Liver (tissue), 8 donors: ENCODE measurements at regions not wholly inside any gene's neighbourhood (a gene's known extent, or its start where the extent isn't known, plus 50 kb on each side); places are given as distances from the start of the nearest gene placed in this dataset.

Source experiments
- DNase-seq: peaks from one replicate; pipeline ENCODE4 v3.0.0-alpha.2; 2017; ENCODE audit warnings: low spot score
- H3K27ac ChIP-seq, 2 donors: one replicate each; pipeline ENCODE4 v1.7.0; 2013; ENCODE audit warnings: inconsistent platforms in 2 of 2, low read length in 2 of 2, control low read depth in 1 of 2, low read depth in 1 of 2, mild to moderate bottlenecking in 1 of 2
- H3K27me3 ChIP-seq, 4 donors: one replicate each; pipeline versions ENCODE4 v1.6.1 to v1.7.0; 2013; ENCODE audit warnings: low read length in 3 of 4, inconsistent platforms in 1 of 4, mild to moderate bottlenecking in 1 of 4, moderate library complexity in 1 of 4; ENCODE audit not compliant: control insufficient read depth in 4 of 4, insufficient read depth in 4 of 4
- H3K36me3 ChIP-seq, 4 donors: one replicate each; pipeline versions ENCODE4 v1.6.1 to v1.7.0; 2013; ENCODE audit warnings: low read length in 3 of 4, mild to moderate bottlenecking in 3 of 4, low read depth in 1 of 4, moderate library complexity in 1 of 4; ENCODE audit not compliant: control insufficient read depth in 4 of 4, insufficient read depth in 3 of 4
- H3K4me1 ChIP-seq, 4 donors: one replicate each; pipeline versions ENCODE4 v1.6.1 to v1.7.0; 2013; ENCODE audit warnings: low read length in 3 of 4, mild to moderate bottlenecking in 3 of 4, moderate library complexity in 1 of 4; ENCODE audit not compliant: control insufficient read depth in 4 of 4, insufficient read depth in 4 of 4
- H3K4me3 ChIP-seq, 3 donors: one replicate each; pipeline versions ENCODE4 v1.6.1 to v1.7.0; 2013; ENCODE audit warnings: low read length in 3 of 3, control low read depth in 1 of 3, low read depth in 1 of 3, mild to moderate bottlenecking in 1 of 3
- H3K9ac ChIP-seq, 2 donors: one replicate each; pipeline ENCODE4 v1.7.0; 2013; ENCODE audit warnings: low read length in 2 of 2, mild to moderate bottlenecking in 2 of 2, moderate library complexity in 2 of 2, control low read depth in 1 of 2, low read depth in 1 of 2
- H3K9me3 ChIP-seq, 4 donors: one replicate each; pipeline versions ENCODE4 v1.6.1 to v1.7.0; 2013; ENCODE audit warnings: low read length in 3 of 4; ENCODE audit not compliant: control insufficient read depth in 4 of 4
- ATF3 ChIP-seq: IDR thresholded peaks from 2 replicates; pipeline ENCODE4 v1.6.1; 2016; ENCODE audit warnings: antibody characterized with exemption
- CTCF ChIP-seq: fragments of 150-350 bp; IDR thresholded peaks from 2 replicates; pipeline ENCODE4 v1.5.1; 2017; ENCODE audit warnings: improper control_type of control experiment, low read depth, low read length; ENCODE audit not compliant: missing input control
- EGR1 ChIP-seq, 2 donors: IDR thresholded peaks; 2 replicates each; pipeline ENCODE4 v1.6.1; 2016 to 2018; ENCODE audit warnings: antibody characterized with exemption in 2 of 2, low read depth in 2 of 2
- FOXA1 ChIP-seq: IDR thresholded peaks from 2 replicates; pipeline ENCODE4 v1.6.1; 2016; ENCODE audit warnings: antibody characterized with exemption
- FOXA2 ChIP-seq: IDR thresholded peaks from 2 replicates; pipeline ENCODE4 v1.6.1; 2016; ENCODE audit warnings: antibody characterized with exemption
- GABPA ChIP-seq, 2 donors: IDR thresholded peaks in 1 of 2; conservative IDR thresholded peaks in 1 of 2; 2 replicates each; pipeline ENCODE4 v1.6.1; 2016; ENCODE audit warnings: antibody characterized with exemption in 2 of 2, mild to moderate bottlenecking in 1 of 2, moderate library complexity in 1 of 2
- HNF4A ChIP-seq, 2 donors: conservative IDR thresholded peaks; 2 replicates each; pipeline ENCODE4 v1.6.1; 2016; ENCODE audit warnings: antibody characterized with exemption in 2 of 2, mild to moderate bottlenecking in 2 of 2
- HNF4G ChIP-seq: IDR thresholded peaks from 2 replicates; pipeline ENCODE4 v1.6.1; 2016; ENCODE audit warnings: antibody characterized with exemption
- JUND ChIP-seq, 2 donors: IDR thresholded peaks; 2 replicates each; pipeline ENCODE4 v1.6.1; 2016; ENCODE audit warnings: antibody characterized with exemption in 2 of 2
- MAX ChIP-seq: IDR thresholded peaks from 2 replicates; pipeline ENCODE4 v1.6.1; 2016; ENCODE audit warnings: antibody characterized with exemption
- NR2F2 ChIP-seq: IDR thresholded peaks from 2 replicates; pipeline ENCODE4 v1.6.1; 2016; ENCODE audit warnings: antibody characterized with exemption
- RAD21 ChIP-seq, 2 donors: IDR thresholded peaks; 2 replicates each; pipeline ENCODE4 v1.6.1; 2016; ENCODE audit warnings: antibody characterized with exemption in 2 of 2, mild to moderate bottlenecking in 2 of 2
- RXRA ChIP-seq, 2 donors: IDR thresholded peaks; 2 replicates each; pipeline ENCODE4 v1.6.1; 2017 to 2018; ENCODE audit warnings: antibody characterized with exemption in 2 of 2, mild to moderate bottlenecking in 1 of 2
- SP1 ChIP-seq: IDR thresholded peaks from 2 replicates; pipeline ENCODE4 v1.6.1; 2018; ENCODE audit warnings: antibody characterized with exemption, mild to moderate bottlenecking
- TAF1 ChIP-seq: conservative IDR thresholded peaks from 2 replicates; pipeline ENCODE4 v1.6.1; 2016; ENCODE audit warnings: antibody characterized with exemption, mild to moderate bottlenecking
- YY1 ChIP-seq: IDR thresholded peaks from 2 replicates; pipeline ENCODE4 v1.6.1; 2016; ENCODE audit warnings: antibody characterized with exemption, mild to moderate bottlenecking
- ZBTB33 ChIP-seq: IDR thresholded peaks from 2 replicates; pipeline ENCODE4 v1.6.1; 2016; ENCODE audit warnings: antibody characterized with exemption
- WGBS: extraction: QIAGEN DNeasy Blood & Tissue Kit; methylation state at CpG from one replicate; pipeline ENCODE4 v1.1.7; 2013; 5-methylcytosine and 5-hydroxymethylcytosine counted together
- TF ChIP-seq, protein P1 (sequence below): IDR thresholded peaks from 2 replicates; pipeline ENCODE4 v1.6.1; 2016; ENCODE audit warnings: antibody characterized with exemption, mild to moderate bottlenecking
- donor health status: healthy.
- donor health status: healthy.
- donor health status: healthy.
- donor health status: healthy.
- donor health status: healthy.

DNA sequence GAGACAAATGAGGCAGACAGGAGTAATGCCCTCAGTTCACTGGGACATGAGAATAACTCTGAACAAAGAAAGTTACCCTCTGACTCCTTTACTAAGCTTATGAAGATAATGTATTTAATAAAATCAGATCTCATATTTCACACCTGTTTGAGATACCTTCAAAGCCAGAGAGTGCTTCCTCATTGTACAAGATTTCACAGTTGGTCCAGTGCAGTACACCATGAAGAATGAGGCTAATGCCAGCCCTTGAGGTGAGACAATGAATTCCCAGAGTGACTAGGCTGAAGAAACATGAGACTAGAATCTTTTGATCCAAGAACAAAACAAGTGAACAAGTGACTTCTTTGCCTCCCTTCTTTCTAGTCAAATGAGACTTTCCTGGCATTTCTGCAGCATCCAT lies 1133.8 kb downstream of the TUSC7 start:
- Histone ChIP-seq H3K9me3 (no peaks in the 10 kb centered on the region), H3K4me3 (no peak overlapping the region), H3K27me3 (no peaks in the 10 kb centered on the region), H3K9ac (no peak overlapping the region), H3K4me1 (no peaks in the 10 kb centered on the region), H3K27ac (no peak overlapping the region), H3K36me3 (no peaks in the 10 kb centered on the region)
- DNase-seq: no peak
- TF ChIP-seq YY1 (no peak), ZBTB33 (no peak), FOXA2 (no peak), SP1 (no peak), HNF4G (no peak), ATF3 (no peak), CTCF (no peak), MAX (no peak), JUND (IDR thresholded peaks at IDR 0.05) (no peak), TAF1 (no peak), RXRA (IDR thresholded peaks at IDR 0.05) (no peak), HNF4A (conservative IDR thresholded peaks at IDR 0.05) (no peak), GABPA (IDR thresholded peaks at IDR 0.05 in 1 of 2, conservative IDR thresholded peaks at IDR 0.05 in 1 of 2) (no peak), NR2F2 (no peak), FOXA1 (no peak), EGR1 (IDR thresholded peaks at IDR 0.05; ENCODE audit: low read depth in 2 of 2) (no peak), RAD21 (IDR thresholded peaks at IDR 0.05) (no peak)
- TF ChIP-seq, protein P1, sequence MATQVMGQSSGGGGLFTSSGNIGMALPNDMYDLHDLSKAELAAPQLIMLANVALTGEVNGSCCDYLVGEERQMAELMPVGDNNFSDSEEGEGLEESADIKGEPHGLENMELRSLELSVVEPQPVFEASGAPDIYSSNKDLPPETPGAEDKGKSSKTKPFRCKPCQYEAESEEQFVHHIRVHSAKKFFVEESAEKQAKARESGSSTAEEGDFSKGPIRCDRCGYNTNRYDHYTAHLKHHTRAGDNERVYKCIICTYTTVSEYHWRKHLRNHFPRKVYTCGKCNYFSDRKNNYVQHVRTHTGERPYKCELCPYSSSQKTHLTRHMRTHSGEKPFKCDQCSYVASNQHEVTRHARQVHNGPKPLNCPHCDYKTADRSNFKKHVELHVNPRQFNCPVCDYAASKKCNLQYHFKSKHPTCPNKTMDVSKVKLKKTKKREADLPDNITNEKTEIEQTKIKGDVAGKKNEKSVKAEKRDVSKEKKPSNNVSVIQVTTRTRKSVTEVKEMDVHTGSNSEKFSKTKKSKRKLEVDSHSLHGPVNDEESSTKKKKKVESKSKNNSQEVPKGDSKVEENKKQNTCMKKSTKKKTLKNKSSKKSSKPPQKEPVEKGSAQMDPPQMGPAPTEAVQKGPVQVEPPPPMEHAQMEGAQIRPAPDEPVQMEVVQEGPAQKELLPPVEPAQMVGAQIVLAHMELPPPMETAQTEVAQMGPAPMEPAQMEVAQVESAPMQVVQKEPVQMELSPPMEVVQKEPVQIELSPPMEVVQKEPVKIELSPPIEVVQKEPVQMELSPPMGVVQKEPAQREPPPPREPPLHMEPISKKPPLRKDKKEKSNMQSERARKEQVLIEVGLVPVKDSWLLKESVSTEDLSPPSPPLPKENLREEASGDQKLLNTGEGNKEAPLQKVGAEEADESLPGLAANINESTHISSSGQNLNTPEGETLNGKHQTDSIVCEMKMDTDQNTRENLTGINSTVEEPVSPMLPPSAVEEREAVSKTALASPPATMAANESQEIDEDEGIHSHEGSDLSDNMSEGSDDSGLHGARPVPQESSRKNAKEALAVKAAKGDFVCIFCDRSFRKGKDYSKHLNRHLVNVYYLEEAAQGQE: no peak

GRCh38 chr3:117844676-117845075 lies 1135.1 kb downstream of the TUSC7 start:
- no peak for TF ChIP-seq EGR1 (IDR thresholded peaks at IDR 0.05; ENCODE audit: low read depth in 2 of 2)
- TF ChIP-seq MAX: no peak
- TF ChIP-seq RXRA (IDR thresholded peaks at IDR 0.05): no peak
- no peak for TF ChIP-seq HNF4A (conservative IDR thresholded peaks at IDR 0.05)
- DNase-seq: no peak
- H3K36me3 ChIP-seq: no peaks in the 10 kb centered on the region
- H3K27me3 ChIP-seq: no peaks in the 10 kb centered on the region
- H3K27ac ChIP-seq: no peak overlapping the region
- no peaks in the 10 kb centered on the region for H3K9me3 ChIP-seq
- 65% methylated on average over 2 of the region's 2 CpGs for WGBS
- no peak overlapping the region for H3K4me3 ChIP-seq
- H3K9ac ChIP-seq: no peak overlapping the region
- H3K4me1 ChIP-seq: no peaks in the 10 kb centered on the region
